Liver (tissue), 8 donors: ENCODE measurements at regions not wholly inside any gene's neighbourhood (a gene's known extent, or its start where the extent isn't known, plus 50 kb on each side); places are given as distances from the start of the nearest gene placed in this dataset.

Experiments used
- DNase-seq: peaks from one replicate; pipeline ENCODE4 v3.0.0-alpha.2; 2017; ENCODE audit warnings: low spot score
- H3K27ac ChIP-seq, 2 donors: one replicate each; pipeline ENCODE4 v1.7.0; 2013; ENCODE audit warnings: inconsistent platforms in 2 of 2, low read length in 2 of 2, control low read depth in 1 of 2, low read depth in 1 of 2, mild to moderate bottlenecking in 1 of 2
- H3K27me3 ChIP-seq, 4 donors: one replicate each; pipeline versions ENCODE4 v1.6.1 to v1.7.0; 2013; ENCODE audit warnings: low read length in 3 of 4, inconsistent platforms in 1 of 4, mild to moderate bottlenecking in 1 of 4, moderate library complexity in 1 of 4; ENCODE audit not compliant: control insufficient read depth in 4 of 4, insufficient read depth in 4 of 4
- H3K36me3 ChIP-seq, 4 donors: one replicate each; pipeline versions ENCODE4 v1.6.1 to v1.7.0; 2013; ENCODE audit warnings: low read length in 3 of 4, mild to moderate bottlenecking in 3 of 4, low read depth in 1 of 4, moderate library complexity in 1 of 4; ENCODE audit not compliant: control insufficient read depth in 4 of 4, insufficient read depth in 3 of 4
- H3K4me1 ChIP-seq, 4 donors: one replicate each; pipeline versions ENCODE4 v1.6.1 to v1.7.0; 2013; ENCODE audit warnings: low read length in 3 of 4, mild to moderate bottlenecking in 3 of 4, moderate library complexity in 1 of 4; ENCODE audit not compliant: control insufficient read depth in 4 of 4, insufficient read depth in 4 of 4
- H3K4me3 ChIP-seq, 3 donors: one replicate each; pipeline versions ENCODE4 v1.6.1 to v1.7.0; 2013; ENCODE audit warnings: low read length in 3 of 3, control low read depth in 1 of 3, low read depth in 1 of 3, mild to moderate bottlenecking in 1 of 3
- H3K9ac ChIP-seq, 2 donors: one replicate each; pipeline ENCODE4 v1.7.0; 2013; ENCODE audit warnings: low read length in 2 of 2, mild to moderate bottlenecking in 2 of 2, moderate library complexity in 2 of 2, control low read depth in 1 of 2, low read depth in 1 of 2
- H3K9me3 ChIP-seq, 4 donors: one replicate each; pipeline versions ENCODE4 v1.6.1 to v1.7.0; 2013; ENCODE audit warnings: low read length in 3 of 4; ENCODE audit not compliant: control insufficient read depth in 4 of 4
- ATF3 ChIP-seq: IDR thresholded peaks from 2 replicates; pipeline ENCODE4 v1.6.1; 2016; ENCODE audit warnings: antibody characterized with exemption
- CTCF ChIP-seq: fragments of 150-350 bp; IDR thresholded peaks from 2 replicates; pipeline ENCODE4 v1.5.1; 2017; ENCODE audit warnings: improper control_type of control experiment, low read depth, low read length; ENCODE audit not compliant: missing input control
- FOXA2 ChIP-seq: IDR thresholded peaks from 2 replicates; pipeline ENCODE4 v1.6.1; 2016; ENCODE audit warnings: antibody characterized with exemption
- GABPA ChIP-seq, 2 donors: IDR thresholded peaks in 1 of 2; conservative IDR thresholded peaks in 1 of 2; 2 replicates each; pipeline ENCODE4 v1.6.1; 2016; ENCODE audit warnings: antibody characterized with exemption in 2 of 2, mild to moderate bottlenecking in 1 of 2, moderate library complexity in 1 of 2
- HNF4A ChIP-seq, 2 donors: conservative IDR thresholded peaks; 2 replicates each; pipeline ENCODE4 v1.6.1; 2016; ENCODE audit warnings: antibody characterized with exemption in 2 of 2, mild to moderate bottlenecking in 2 of 2
- HNF4G ChIP-seq: IDR thresholded peaks from 2 replicates; pipeline ENCODE4 v1.6.1; 2016; ENCODE audit warnings: antibody characterized with exemption
- MAX ChIP-seq: IDR thresholded peaks from 2 replicates; pipeline ENCODE4 v1.6.1; 2016; ENCODE audit warnings: antibody characterized with exemption
- NR2F2 ChIP-seq: IDR thresholded peaks from 2 replicates; pipeline ENCODE4 v1.6.1; 2016; ENCODE audit warnings: antibody characterized with exemption
- RAD21 ChIP-seq, 2 donors: IDR thresholded peaks; 2 replicates each; pipeline ENCODE4 v1.6.1; 2016; ENCODE audit warnings: antibody characterized with exemption in 2 of 2, mild to moderate bottlenecking in 2 of 2
- REST ChIP-seq: IDR thresholded peaks from 2 replicates; pipeline ENCODE4 v1.6.1; 2016; ENCODE audit warnings: antibody characterized with exemption, mild to moderate bottlenecking
- TAF1 ChIP-seq: conservative IDR thresholded peaks from 2 replicates; pipeline ENCODE4 v1.6.1; 2016; ENCODE audit warnings: antibody characterized with exemption, mild to moderate bottlenecking
- YY1 ChIP-seq: IDR thresholded peaks from 2 replicates; pipeline ENCODE4 v1.6.1; 2016; ENCODE audit warnings: antibody characterized with exemption, mild to moderate bottlenecking
- ZBTB33 ChIP-seq: IDR thresholded peaks from 2 replicates; pipeline ENCODE4 v1.6.1; 2016; ENCODE audit warnings: antibody characterized with exemption
- WGBS: extraction: QIAGEN DNeasy Blood & Tissue Kit; methylation state at CpG from one replicate; pipeline ENCODE4 v1.1.7; 2013; 5-methylcytosine and 5-hydroxymethylcytosine counted together
- donor health status: healthy.
- donor health status: healthy.
- donor health status: healthy.
- donor health status: healthy.
- donor health status: healthy.

- no peak for DNase-seq
- no peak overlapping the region for H3K4me3 ChIP-seq
- no peak overlapping the region for H3K27ac ChIP-seq
- 88% methylated on average over 3 of the region's 3 CpGs for WGBS
- no peaks in the 10 kb centered on the region for H3K36me3 ChIP-seq
- no peaks in the 10 kb centered on the region for H3K4me1 ChIP-seq
- H3K9me3 ChIP-seq: no peaks in the 10 kb centered on the region
- no peak for TF ChIP-seq HNF4G
- no peak for TF ChIP-seq NR2F2
- TF ChIP-seq RAD21 (IDR thresholded peaks at IDR 0.05): no peak
- TF ChIP-seq REST: no peak
- no peak for TF ChIP-seq CTCF
- no peak for TF ChIP-seq MAX
- no peak for TF ChIP-seq GABPA (IDR thresholded peaks at IDR 0.05 in 1 of 2, conservative IDR thresholded peaks at IDR 0.05 in 1 of 2)
- TF ChIP-seq ATF3: no peak
- no peak for TF ChIP-seq ZBTB33
- no peak for TF ChIP-seq FOXA2
- no peak overlapping the region for H3K9ac ChIP-seq
- H3K27me3 ChIP-seq: peaks cover 0 to 2% (median 0%) of the 10 kb centered on the region in 4 donors
These were observed 138.0 kb upstream of the KIRREL3 start for GRCh38 chr11:127138613-127139012.

GRCh38 chr11:127137771-127138280, 137.3 kb upstream of the KIRREL3 start:
- H3K4me3 ChIP-seq: no peak overlapping the region
- H3K9me3 ChIP-seq: no peaks in the 10 kb centered on the region
- H3K36me3 ChIP-seq: no peaks in the 10 kb centered on the region
- peaks cover 0 to 2% (median 0%) of the 10 kb centered on the region in 4 donors for H3K27me3 ChIP-seq
- TF ChIP-seq HNF4A (conservative IDR thresholded peaks at IDR 0.05) (no peak), FOXA2 (no peak), YY1 (no peak), TAF1 (no peak)
- H3K27ac ChIP-seq: no peak overlapping the region
- WGBS: 81% methylated on average over 15 of the region's 15 CpGs
- no peak overlapping the region for H3K9ac ChIP-seq
- no peak for DNase-seq
- no peaks in the 10 kb centered on the region for H3K4me1 ChIP-seq
